ENCODE measurements at regions not wholly inside any gene's neighbourhood (a gene's known extent, or its start where the extent isn't known, plus 50 kb on each side); places are given as distances from the start of the nearest gene placed in this dataset.

- no peak for TF ChIP-seq TOE1 (CRISPR knock-in tag; IDR thresholded peaks at IDR 0.05)
- TF ChIP-seq, protein P1, sequence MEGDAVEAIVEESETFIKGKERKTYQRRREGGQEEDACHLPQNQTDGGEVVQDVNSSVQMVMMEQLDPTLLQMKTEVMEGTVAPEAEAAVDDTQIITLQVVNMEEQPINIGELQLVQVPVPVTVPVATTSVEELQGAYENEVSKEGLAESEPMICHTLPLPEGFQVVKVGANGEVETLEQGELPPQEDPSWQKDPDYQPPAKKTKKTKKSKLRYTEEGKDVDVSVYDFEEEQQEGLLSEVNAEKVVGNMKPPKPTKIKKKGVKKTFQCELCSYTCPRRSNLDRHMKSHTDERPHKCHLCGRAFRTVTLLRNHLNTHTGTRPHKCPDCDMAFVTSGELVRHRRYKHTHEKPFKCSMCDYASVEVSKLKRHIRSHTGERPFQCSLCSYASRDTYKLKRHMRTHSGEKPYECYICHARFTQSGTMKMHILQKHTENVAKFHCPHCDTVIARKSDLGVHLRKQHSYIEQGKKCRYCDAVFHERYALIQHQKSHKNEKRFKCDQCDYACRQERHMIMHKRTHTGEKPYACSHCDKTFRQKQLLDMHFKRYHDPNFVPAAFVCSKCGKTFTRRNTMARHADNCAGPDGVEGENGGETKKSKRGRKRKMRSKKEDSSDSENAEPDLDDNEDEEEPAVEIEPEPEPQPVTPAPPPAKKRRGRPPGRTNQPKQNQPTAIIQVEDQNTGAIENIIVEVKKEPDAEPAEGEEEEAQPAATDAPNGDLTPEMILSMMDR (CRISPR knock-in tag; IDR thresholded peaks at IDR 0.05): no peak
Observed at GRCh38 chr21:35943752-35944151, 116.6 kb downstream of the SETD4 start.

Measured in HepG2 (cell line).